Smooth muscle cell (in vitro differentiated cells): ENCODE measurements at regions not wholly inside any gene's neighbourhood (a gene's known extent, or its start where the extent isn't known, plus 50 kb on each side); places are given as distances from the start of the nearest gene placed in this dataset.

Experiments used
- DNase-seq: peaks from one replicate; lab custom pipeline; 2025; ENCODE audit not compliant: unreplicated experiment; lab: John Stamatoyannopoulos, UW
- H2AFZ ChIP-seq: fragments of 200-600 bp; sonication (generic); 2 replicates; pipeline ENCODE4 v1.6.0; 2016; ENCODE audit warnings: antibody characterized with exemption, low read depth, mild to moderate bottlenecking
- H3F3A ChIP-seq: fragments of 200-600 bp; sonication (generic); 2 replicates; pipeline ENCODE4 v1.6.0; 2017; ENCODE audit warnings: antibody characterized with exemption, low read depth
- H3K27ac ChIP-seq: fragments of 200-600 bp; sonication (generic); 2 replicates; pipeline ENCODE4 v1.5.1; 2016; ENCODE audit warnings: low read depth, mild to moderate bottlenecking
- H3K27me3 ChIP-seq: fragments of 200-600 bp; sonication (generic); 2 replicates; pipeline ENCODE4 v1.6.1; 2016; ENCODE audit warnings: low read depth, mild to moderate bottlenecking
- H3K36me3 ChIP-seq: fragments of 200-600 bp; sonication (generic); 2 replicates; pipeline ENCODE4 v1.5.1; 2016; ENCODE audit warnings: low read depth
- H3K4me1 ChIP-seq: fragments of 200-600 bp; sonication (generic); 2 replicates; pipeline ENCODE4 v1.5.1; 2016; ENCODE audit warnings: low read depth
- H3K4me2 ChIP-seq: fragments of 200-600 bp; sonication (generic); 2 replicates; pipeline ENCODE4 v1.6.0; 2016; ENCODE audit warnings: mild to moderate bottlenecking
- H3K4me3 ChIP-seq: fragments of 200-600 bp; sonication (generic); 2 replicates; pipeline ENCODE4 v1.5.1; 2016; ENCODE audit warnings: mild to moderate bottlenecking
- H3K79me2 ChIP-seq: fragments of 200-600 bp; sonication (generic); 2 replicates; pipeline ENCODE4 v1.6.0; 2016; ENCODE audit warnings: low read depth, mild to moderate bottlenecking
- H3K9ac ChIP-seq: fragments of 200-600 bp; sonication (generic); 2 replicates; pipeline ENCODE4 v1.6.0; 2016; ENCODE audit warnings: low read depth
- H3K9me3 ChIP-seq: fragments of 200-600 bp; sonication (generic); replicated peaks from 2 replicates; pipeline ENCODE4 v1.5.1; 2016; ENCODE audit warnings: low read depth
- H4K20me1 ChIP-seq: fragments of 200-600 bp; sonication (generic); 2 replicates; pipeline ENCODE4 v1.6.0; 2016; ENCODE audit warnings: low read depth
- WGBS: methylation state at CpG from one replicate; pipeline ENCODE4 v1.1.7; 2016; ENCODE audit warnings: low lambda C conversion rate; 5-methylcytosine and 5-hydroxymethylcytosine counted together
- TF ChIP-seq, protein P1 (sequence below): fragments of 200-600 bp; sonication (generic); IDR thresholded peaks from 2 replicates; pipeline ENCODE4 v1.5.1; 2017; ENCODE audit warnings: borderline replicate concordance, mild to moderate bottlenecking, antibody characterized with exemption; ENCODE audit not compliant: insufficient read depth, poor library complexity, severe bottlenecking

DNA sequence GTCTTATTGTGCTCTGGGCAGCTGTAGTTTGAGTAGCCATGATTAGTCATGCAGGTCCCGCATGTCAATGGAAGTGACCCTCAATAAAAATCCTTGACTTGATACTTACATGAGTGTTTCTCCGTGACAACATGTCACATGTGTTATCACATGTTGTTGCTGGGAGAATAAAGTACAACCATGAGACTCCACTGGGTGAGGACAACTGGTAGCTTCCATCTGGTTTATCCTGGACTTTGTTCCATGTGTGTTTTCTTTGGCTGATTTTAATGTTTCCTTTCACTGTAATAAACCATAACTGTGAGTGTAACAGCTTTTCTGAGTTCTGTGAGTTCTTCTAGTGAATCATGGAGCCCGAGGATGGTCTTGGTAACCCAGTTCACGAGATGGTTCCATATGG is 63.1 kb upstream of the NDN start:
- Histone ChIP-seq H4K20me1 (no peaks in the 10 kb centered on the region), H3K27ac (no peak overlapping the region), H3K79me2 (no peaks in the 10 kb centered on the region), H3F3A (no peaks in the 10 kb centered on the region), H2AFZ (no peak overlapping the region), H3K9ac (no peak overlapping the region), H3K9me3 (no peaks in the 10 kb centered on the region), H3K36me3 (no peaks in the 10 kb centered on the region), H3K4me2 (no peak overlapping the region), H3K27me3 (no peaks in the 10 kb centered on the region), H3K4me1 (no peaks in the 10 kb centered on the region), H3K4me3 (no peak overlapping the region)
- 80% methylated on average over 4 of the region's 4 CpGs for WGBS
- TF ChIP-seq, protein P1, sequence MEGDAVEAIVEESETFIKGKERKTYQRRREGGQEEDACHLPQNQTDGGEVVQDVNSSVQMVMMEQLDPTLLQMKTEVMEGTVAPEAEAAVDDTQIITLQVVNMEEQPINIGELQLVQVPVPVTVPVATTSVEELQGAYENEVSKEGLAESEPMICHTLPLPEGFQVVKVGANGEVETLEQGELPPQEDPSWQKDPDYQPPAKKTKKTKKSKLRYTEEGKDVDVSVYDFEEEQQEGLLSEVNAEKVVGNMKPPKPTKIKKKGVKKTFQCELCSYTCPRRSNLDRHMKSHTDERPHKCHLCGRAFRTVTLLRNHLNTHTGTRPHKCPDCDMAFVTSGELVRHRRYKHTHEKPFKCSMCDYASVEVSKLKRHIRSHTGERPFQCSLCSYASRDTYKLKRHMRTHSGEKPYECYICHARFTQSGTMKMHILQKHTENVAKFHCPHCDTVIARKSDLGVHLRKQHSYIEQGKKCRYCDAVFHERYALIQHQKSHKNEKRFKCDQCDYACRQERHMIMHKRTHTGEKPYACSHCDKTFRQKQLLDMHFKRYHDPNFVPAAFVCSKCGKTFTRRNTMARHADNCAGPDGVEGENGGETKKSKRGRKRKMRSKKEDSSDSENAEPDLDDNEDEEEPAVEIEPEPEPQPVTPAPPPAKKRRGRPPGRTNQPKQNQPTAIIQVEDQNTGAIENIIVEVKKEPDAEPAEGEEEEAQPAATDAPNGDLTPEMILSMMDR: no peak
- no peak for DNase-seq

DNA sequence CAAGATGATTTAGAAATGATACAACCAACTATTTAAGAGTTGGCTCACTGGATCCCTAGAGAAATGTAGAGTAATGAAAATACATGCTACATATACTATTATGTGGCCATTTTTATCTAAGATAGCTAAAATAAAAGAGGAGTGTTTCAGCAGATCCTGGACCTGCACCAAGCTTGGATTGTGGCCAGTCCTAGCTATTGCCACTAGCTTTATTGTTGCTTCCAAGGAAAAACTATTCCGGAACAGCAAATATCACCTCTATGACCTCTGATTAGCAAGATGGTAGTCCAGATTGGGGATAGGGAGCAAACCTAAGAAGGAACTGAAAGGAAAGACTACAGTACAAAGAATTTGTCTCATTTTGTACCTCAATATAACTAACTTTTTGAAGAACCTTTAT is 63.7 kb upstream of the NDN start:
- Histone ChIP-seq H3K9me3 (no peaks in the 10 kb centered on the region), H3K36me3 (no peaks in the 10 kb centered on the region), H4K20me1 (no peaks in the 10 kb centered on the region), H3K79me2 (no peaks in the 10 kb centered on the region), H3K9ac (no peak overlapping the region), H3K27me3 (no peaks in the 10 kb centered on the region), H2AFZ (no peak overlapping the region), H3K4me2 (no peak overlapping the region), H3K4me3 (no peak overlapping the region), H3F3A (no peaks in the 10 kb centered on the region), H3K4me1 (no peaks in the 10 kb centered on the region), H3K27ac (no peak overlapping the region)
- TF ChIP-seq, protein P1: no peak
- DNase-seq: no peak
- 93% methylated on average over 1 of the region's 1 CpG for WGBS

DNA sequence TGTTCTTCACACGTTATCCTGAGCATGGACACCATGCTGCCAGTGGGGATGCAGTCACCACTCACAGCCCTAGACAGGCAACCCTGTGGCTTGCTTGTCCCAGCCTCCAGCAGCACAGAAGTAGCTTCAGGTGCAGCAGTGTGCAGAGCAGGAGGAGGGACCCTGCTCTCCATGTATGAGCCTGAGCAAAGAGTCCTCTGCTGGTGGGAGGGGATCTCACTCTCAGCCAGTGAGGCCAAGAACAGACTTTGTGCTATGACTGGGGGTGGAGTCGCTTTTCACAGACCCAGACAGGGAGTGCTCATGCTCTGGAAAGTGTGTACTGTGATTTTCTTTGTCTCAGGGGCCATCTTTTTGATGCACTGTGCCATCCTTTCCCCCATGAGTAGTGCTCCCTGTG is 66.1 kb upstream of the NDN start:
- Histone ChIP-seq H3K4me1 (no peaks in the 10 kb centered on the region), H3F3A (no peaks in the 10 kb centered on the region), H3K9ac (no peak overlapping the region), H2AFZ (no peak overlapping the region), H3K36me3 (no peaks in the 10 kb centered on the region), H3K4me3 (no peak overlapping the region), H3K79me2 (no peaks in the 10 kb centered on the region), H3K4me2 (no peak overlapping the region), H4K20me1 (no peaks in the 10 kb centered on the region), H3K27me3 (no peaks in the 10 kb centered on the region), H3K9me3 (no peaks in the 10 kb centered on the region), H3K27ac (no peak overlapping the region)
- TF ChIP-seq, protein P1: no peak
- DNase-seq: no peak
- WGBS: 65% methylated on average over 2 of the region's 2 CpGs

DNA sequence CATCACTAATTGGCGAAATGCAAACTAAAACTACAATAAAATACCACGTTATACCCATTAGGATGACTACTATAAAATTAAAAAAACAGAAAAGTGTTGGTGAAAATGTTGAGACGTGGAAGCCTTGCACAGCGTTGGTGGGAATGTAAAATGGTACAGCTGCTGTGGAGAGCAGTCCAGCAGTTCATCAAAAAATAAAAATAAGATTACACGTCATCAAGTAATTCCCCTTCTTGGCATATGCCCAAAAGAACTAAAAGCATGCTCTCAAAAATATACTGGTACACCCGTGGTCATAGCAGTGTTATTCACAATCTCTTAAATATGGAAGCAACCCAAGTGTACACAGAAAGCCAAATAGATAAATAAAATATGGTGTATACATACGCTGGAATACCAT is 71.8 kb upstream of the NDN start:
- Histone ChIP-seq H3K36me3 (no peaks in the 10 kb centered on the region), H3K9me3 (no peaks in the 10 kb centered on the region), H3F3A (no peaks in the 10 kb centered on the region), H3K4me1 (no peaks in the 10 kb centered on the region), H3K27me3 (no peaks in the 10 kb centered on the region), H4K20me1 (no peaks in the 10 kb centered on the region), H3K4me3 (no peak overlapping the region), H2AFZ (no peak overlapping the region), H3K4me2 (no peak overlapping the region), H3K9ac (no peak overlapping the region), H3K79me2 (no peaks in the 10 kb centered on the region), H3K27ac (no peak overlapping the region)
- TF ChIP-seq, protein P1: no peak
- DNase-seq: no peak
- 54% methylated on average over 7 of the region's 7 CpGs for WGBS
